K562 (cell line): ENCODE measurements at regions not wholly inside any gene's neighbourhood (a gene's known extent, or its start where the extent isn't known, plus 50 kb on each side); places are given as distances from the start of the nearest gene placed in this dataset.

Experiments
- CBX5 ChIP-seq: IDR thresholded peaks from 2 replicates; pipeline ENCODE4 v1.6.1; 2014; ENCODE audit warnings: low read depth, borderline replicate concordance
- GABPA ChIP-seq: fragments of 200-800 bp; sonication (Bioruptor generic); conservative IDR thresholded peaks from 2 replicates; pipeline ENCODE4 v1.6.1; 2016; ENCODE audit warnings: low read depth, missing genetic modification characterization, missing compliant biosample characterization
- GTF2F1 ChIP-seq: IDR thresholded peaks from 2 replicates; pipeline ENCODE4 v1.6.1; 2011; ENCODE audit warnings: low read depth, low read length, improper control_type of control experiment
- HDAC6 ChIP-seq: IDR thresholded peaks from 2 replicates; pipeline ENCODE4 v1.6.1; 2012; ENCODE audit warnings: low read depth, mild to moderate bottlenecking, control low read depth, inconsistent platforms, low read length, moderate library complexity
- HLTF ChIP-seq: fragments of 450-650 bp; IDR thresholded peaks from 2 replicates; pipeline ENCODE4 v1.6.1; 2016
- JUN ChIP-seq, 2 experiments: sonication (generic) in 1 of 2; formaldehyde crosslinking in 1 of 2; IDR thresholded peaks; 2 replicates each; pipeline versions ENCODE4 v1.6.1 to v1.8.0; 2012 to 2022; ENCODE audit warnings: borderline replicate concordance in 2 of 2, mild to moderate bottlenecking in 2 of 2, improper control_type of control experiment in 1 of 2, low read depth in 1 of 2, low read length in 1 of 2, missing genetic modification reagents in 1 of 2
- POLR3A ChIP-seq: IDR thresholded peaks from 2 replicates; pipeline ENCODE4 v1.6.1; 2011; ENCODE audit warnings: borderline replicate concordance, mild to moderate bottlenecking, moderate library complexity; ENCODE audit not compliant: insufficient read length, insufficient read depth; ENCODE audit errors: extremely low read depth
- ZNF347 ChIP-seq: fragments of 450-650 bp; formaldehyde crosslinking; IDR thresholded peaks from 2 replicates; pipeline ENCODE4 v1.4.0; 2020; ENCODE audit warnings: low read depth, mild to moderate bottlenecking, moderate library complexity
- ZNF408 ChIP-seq: fragments of 250-450 bp; sonication (Bioruptor Pico); IDR thresholded peaks from 2 replicates; pipeline ENCODE4 v1.4.0; 2020; ENCODE audit warnings: low read depth, mild to moderate bottlenecking, moderate library complexity
- ZSCAN29 ChIP-seq: fragments of 450-650 bp; IDR thresholded peaks from 2 replicates; pipeline ENCODE4 v1.6.1; 2017
- TF ChIP-seq, protein P1 (sequence below), 3 experiments: IDR thresholded peaks in 2 of 3; conservative IDR thresholded peaks in 1 of 3; 2 replicates each; pipeline ENCODE4 v1.5.1; 2011 to 2012; ENCODE audit warnings: low read length in 3 of 3, mild to moderate bottlenecking in 3 of 3, control low read depth in 2 of 3, improper control_type of control experiment in 1 of 3, inconsistent platforms in 1 of 3, low read depth in 1 of 3, mixed read lengths in 1 of 3, moderate library complexity in 1 of 3; ENCODE audit not compliant: insufficient read depth in 2 of 3
- TF ChIP-seq, protein P2 (sequence below), 3 experiments: fragments of 200-800 bp in 1 of 3; sonication (Bioruptor generic) in 1 of 3; sonication (generic) in 1 of 3; formaldehyde crosslinking in 1 of 3; IDR thresholded peaks; 2 replicates each; pipeline versions ENCODE4 v1.6.1 to v1.8.0; 2016 to 2022; ENCODE audit warnings: mild to moderate bottlenecking in 2 of 3, missing compliant biosample characterization in 2 of 3, missing genetic modification characterization in 2 of 3, missing genetic modification reagents in 1 of 3

DNA sequence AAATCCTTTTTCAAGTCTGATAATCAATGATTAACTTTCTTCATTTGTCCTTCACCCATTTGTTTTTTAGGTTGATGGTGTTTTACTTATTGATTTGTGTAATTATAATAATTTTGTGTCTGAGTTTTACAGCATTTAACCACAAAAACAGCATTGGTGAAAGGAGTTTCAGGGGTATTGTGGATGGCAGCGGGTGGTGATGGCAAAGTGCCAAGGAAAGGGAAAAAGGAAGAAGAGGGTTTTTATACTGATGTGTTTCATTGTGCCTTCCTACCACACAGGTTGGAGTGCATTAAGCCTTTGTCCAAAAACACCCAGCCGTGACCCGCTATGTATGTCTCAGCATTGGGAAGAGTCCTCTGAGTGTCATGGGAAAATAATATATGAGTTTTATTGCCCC lies 150.3 kb downstream of the DAD1 start:
- TF ChIP-seq GTF2F1: no peak
- TF ChIP-seq, protein P1, sequence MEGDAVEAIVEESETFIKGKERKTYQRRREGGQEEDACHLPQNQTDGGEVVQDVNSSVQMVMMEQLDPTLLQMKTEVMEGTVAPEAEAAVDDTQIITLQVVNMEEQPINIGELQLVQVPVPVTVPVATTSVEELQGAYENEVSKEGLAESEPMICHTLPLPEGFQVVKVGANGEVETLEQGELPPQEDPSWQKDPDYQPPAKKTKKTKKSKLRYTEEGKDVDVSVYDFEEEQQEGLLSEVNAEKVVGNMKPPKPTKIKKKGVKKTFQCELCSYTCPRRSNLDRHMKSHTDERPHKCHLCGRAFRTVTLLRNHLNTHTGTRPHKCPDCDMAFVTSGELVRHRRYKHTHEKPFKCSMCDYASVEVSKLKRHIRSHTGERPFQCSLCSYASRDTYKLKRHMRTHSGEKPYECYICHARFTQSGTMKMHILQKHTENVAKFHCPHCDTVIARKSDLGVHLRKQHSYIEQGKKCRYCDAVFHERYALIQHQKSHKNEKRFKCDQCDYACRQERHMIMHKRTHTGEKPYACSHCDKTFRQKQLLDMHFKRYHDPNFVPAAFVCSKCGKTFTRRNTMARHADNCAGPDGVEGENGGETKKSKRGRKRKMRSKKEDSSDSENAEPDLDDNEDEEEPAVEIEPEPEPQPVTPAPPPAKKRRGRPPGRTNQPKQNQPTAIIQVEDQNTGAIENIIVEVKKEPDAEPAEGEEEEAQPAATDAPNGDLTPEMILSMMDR (IDR thresholded peaks at IDR 0.05 in 2 of 3, conservative IDR thresholded peaks at IDR 0.05 in 1 of 3; ENCODE audit: insufficient read depth in 2 of 3, low read depth in 1 of 3, low read length in 3 of 3): no peak
- no peak for TF ChIP-seq GABPA (tag)
- TF ChIP-seq ZNF347: no peak
- no peak for TF ChIP-seq HLTF
- no peak for TF ChIP-seq JUN (IDR thresholded peaks at IDR 0.05; ENCODE audit: borderline replicate concordance, low read depth, low read length)
- no peak for TF ChIP-seq JUN (CRISPR knock-in tag; IDR thresholded peaks at IDR 0.05; ENCODE audit: borderline replicate concordance)
- TF ChIP-seq HDAC6: no peak
- TF ChIP-seq, protein P2, sequence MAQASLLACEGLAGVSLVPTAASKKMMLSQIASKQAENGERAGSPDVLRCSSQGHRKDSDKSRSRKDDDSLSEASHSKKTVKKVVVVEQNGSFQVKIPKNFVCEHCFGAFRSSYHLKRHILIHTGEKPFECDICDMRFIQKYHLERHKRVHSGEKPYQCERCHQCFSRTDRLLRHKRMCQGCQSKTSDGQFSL (CRISPR knock-in tag; IDR thresholded peaks at IDR 0.05): no peak
- TF ChIP-seq, protein P2 (tag; IDR thresholded peaks at IDR 0.05): no peak
- no peak for TF ChIP-seq ZSCAN29
- no peak for TF ChIP-seq ZNF408 (CRISPR knock-in tag)
- TF ChIP-seq CBX5: no peak
- TF ChIP-seq POLR3A: no peak
